Progenitor cell of endocrine pancreas (in vitro differentiated cells): ENCODE measurements at regions not wholly inside any gene's neighbourhood (a gene's known extent, or its start where the extent isn't known, plus 50 kb on each side); places are given as distances from the start of the nearest gene placed in this dataset.

Experiments used
- DNase-seq: peaks from one replicate; pipeline ENCODE4 v3.0.0; 2021; ENCODE audit warnings: low spot score; ENCODE audit not compliant: unreplicated experiment
- H3K27ac Mint-ChIP-seq: 2 replicates; pipeline ENCODE4 v1.8.0; 2021; ENCODE audit warnings: mild to moderate bottlenecking, moderate library complexity, mixed read lengths
- H3K27me3 Mint-ChIP-seq: 2 replicates; pipeline ENCODE4 v1.8.0; 2021; ENCODE audit warnings: mixed read lengths
- H3K36me3 Mint-ChIP-seq: 2 replicates; pipeline ENCODE4 v1.8.0; 2022; ENCODE audit warnings: mixed read lengths; ENCODE audit not compliant: insufficient read depth
- H3K4me1 Mint-ChIP-seq: 2 replicates; pipeline ENCODE4 v1.8.0; 2021; ENCODE audit warnings: low read depth, mixed read lengths
- H3K4me3 Mint-ChIP-seq: 2 replicates; pipeline ENCODE4 v1.8.0; 2021; ENCODE audit warnings: low read depth, mild to moderate bottlenecking, moderate library complexity, mixed read lengths
- H3K9me3 Mint-ChIP-seq: 2 replicates; pipeline ENCODE4 v1.8.0; 2021; ENCODE audit warnings: low read depth, mixed read lengths
- CTCF ChIP-seq: fragments of 200-600 bp; sonication (generic); IDR thresholded peaks from one replicate; pipeline ENCODE4 v1.5.0; 2021; ENCODE audit warnings: antibody characterized with exemption, mild to moderate bottlenecking; ENCODE audit not compliant: unreplicated experiment

GRCh38 chr17:13387952-13388351 lies 213.8 kb downstream of the HS3ST3A1 start:
- no peaks in the 10 kb centered on the region for H3K36me3 Mint-ChIP-seq
- no peak for DNase-seq
- no peaks in the 10 kb centered on the region for H3K9me3 Mint-ChIP-seq
- H3K4me1 Mint-ChIP-seq: peaks cover 8% of the 10 kb centered on the region
- peaks cover 3% of the 10 kb centered on the region for H3K27me3 Mint-ChIP-seq
- no peak for TF ChIP-seq CTCF
- no peak overlapping the region for H3K27ac Mint-ChIP-seq
- H3K4me3 Mint-ChIP-seq: no peak overlapping the region

DNA sequence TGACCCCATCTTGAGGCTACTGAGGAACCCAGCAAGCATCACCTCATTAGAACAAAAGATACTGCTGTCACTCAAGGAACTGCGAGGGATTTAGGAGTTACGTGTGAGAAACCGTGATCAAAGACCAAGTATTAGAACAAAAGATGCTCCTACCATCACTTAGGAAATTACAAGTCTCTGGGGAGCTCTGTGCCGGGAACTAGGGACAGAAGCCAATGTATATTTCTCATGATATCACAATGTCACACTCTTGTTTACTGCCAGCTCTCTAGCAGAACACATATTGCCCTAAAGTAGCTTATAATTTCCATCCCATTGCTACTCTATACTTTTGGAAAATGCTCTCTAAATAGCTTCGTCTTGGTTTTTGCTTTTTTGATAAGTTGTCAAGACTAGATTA lies 214.5 kb downstream of the HS3ST3A1 start:
- H3K27ac Mint-ChIP-seq: no peak overlapping the region
- peaks cover 3% of the 10 kb centered on the region for H3K27me3 Mint-ChIP-seq
- H3K9me3 Mint-ChIP-seq: no peaks in the 10 kb centered on the region
- TF ChIP-seq CTCF: no peak
- peaks cover 8% of the 10 kb centered on the region for H3K4me1 Mint-ChIP-seq
- H3K4me3 Mint-ChIP-seq: no peak overlapping the region
- no peak for DNase-seq
- no peaks in the 10 kb centered on the region for H3K36me3 Mint-ChIP-seq

- DNase-seq: no peak
- Mint-ChIP-seq H3K4me3 (no peak overlapping the region), H3K9me3 (no peaks in the 10 kb centered on the region), H3K4me1 (peaks cover 8% of the 10 kb centered on the region), H3K27ac (no peak overlapping the region), H3K36me3 (no peaks in the 10 kb centered on the region), H3K27me3 (peaks cover 3% of the 10 kb centered on the region)
- TF ChIP-seq CTCF: no peak
Observed at GRCh38 chr17:13385481-13385911, 216.2 kb downstream of the HS3ST3A1 start.

- Mint-ChIP-seq H3K9me3 (no peaks in the 10 kb centered on the region), H3K27ac (peak overlapping the region; percentile 20), H3K4me1 (peaks cover 8% of the 10 kb centered on the region), H3K4me3 (no peak overlapping the region), H3K27me3 (peaks cover 3% of the 10 kb centered on the region), H3K36me3 (no peaks in the 10 kb centered on the region)
- no peak for DNase-seq
- TF ChIP-seq CTCF: no peak
Observed at GRCh38 chr17:13384626-13385025, 217.1 kb downstream of the HS3ST3A1 start.

DNA sequence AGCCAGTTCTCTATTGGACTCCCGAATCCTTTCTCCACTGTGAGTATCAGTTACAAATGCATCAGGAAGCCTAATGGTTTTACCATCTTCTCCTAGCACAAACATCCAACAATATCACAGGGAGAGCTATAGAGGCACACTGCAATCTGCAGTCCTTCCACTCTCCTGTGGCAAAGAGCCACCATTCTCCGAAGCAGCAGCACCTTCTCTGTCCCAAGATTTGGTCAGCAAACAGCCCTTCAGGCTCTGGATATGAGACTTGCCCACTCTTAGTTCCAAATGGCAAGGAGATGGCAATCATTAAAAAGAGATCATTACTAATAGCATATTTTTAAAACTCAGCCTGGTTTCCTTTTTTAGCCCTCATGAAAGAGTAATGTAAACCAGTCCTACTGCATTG lies 223.4 kb downstream of the HS3ST3A1 start:
- no peaks in the 10 kb centered on the region for H3K36me3 Mint-ChIP-seq

More for the DNA sequence above, 223.4 kb downstream of the HS3ST3A1 start:
- Mint-ChIP-seq H3K27me3 (no peaks in the 10 kb centered on the region), H3K9me3 (no peaks in the 10 kb centered on the region), H3K4me1 (no peaks in the 10 kb centered on the region), H3K27ac (no peak overlapping the region), H3K4me3 (no peak overlapping the region)
- no peak for DNase-seq
- no peak for TF ChIP-seq CTCF
